ENCODE measurements at regions not wholly inside any gene's neighbourhood (a gene's known extent, or its start where the extent isn't known, plus 50 kb on each side); places are given as distances from the start of the nearest gene placed in this dataset.

DNA sequence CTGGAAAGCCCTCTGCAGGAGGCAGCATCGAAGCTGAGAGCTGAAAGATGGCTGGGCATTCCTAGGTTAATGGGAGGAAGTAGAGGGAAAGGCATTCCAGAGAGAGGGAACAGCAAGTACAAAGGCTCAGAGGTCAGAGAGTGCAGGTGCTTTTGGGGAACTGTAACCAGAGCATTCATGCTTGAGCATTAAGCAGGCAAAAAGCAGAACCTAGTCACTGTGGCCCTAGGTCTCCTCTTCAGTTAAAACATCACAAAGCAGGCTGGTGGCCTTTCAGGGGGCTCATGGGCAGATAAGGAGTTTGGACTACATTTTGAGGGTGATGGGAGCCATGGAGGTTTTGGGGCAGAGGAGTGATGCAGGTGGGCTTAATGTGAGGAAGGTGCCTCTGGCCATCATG is 169.2 kb upstream of the MYL2 start:
- H4K20me1 ChIP-seq (ENCODE audit: insufficient read depth, poor library complexity, severe bottlenecking), result no peaks in the 10 kb centered on the region
- no peak for DNase-seq (ENCODE audit: low spot score)
- H3K9me2 ChIP-seq (replicated peaks; ENCODE audit: insufficient read depth), result no peaks in the 10 kb centered on the region
- no peak overlapping the region for H2AFZ ChIP-seq
- peaks cover 11% of the 10 kb centered on the region for H3K27me3 ChIP-seq
- no peaks in the 10 kb centered on the region for H3K9me3 ChIP-seq (ENCODE audit: low read depth)
- TF ChIP-seq, protein P1, sequence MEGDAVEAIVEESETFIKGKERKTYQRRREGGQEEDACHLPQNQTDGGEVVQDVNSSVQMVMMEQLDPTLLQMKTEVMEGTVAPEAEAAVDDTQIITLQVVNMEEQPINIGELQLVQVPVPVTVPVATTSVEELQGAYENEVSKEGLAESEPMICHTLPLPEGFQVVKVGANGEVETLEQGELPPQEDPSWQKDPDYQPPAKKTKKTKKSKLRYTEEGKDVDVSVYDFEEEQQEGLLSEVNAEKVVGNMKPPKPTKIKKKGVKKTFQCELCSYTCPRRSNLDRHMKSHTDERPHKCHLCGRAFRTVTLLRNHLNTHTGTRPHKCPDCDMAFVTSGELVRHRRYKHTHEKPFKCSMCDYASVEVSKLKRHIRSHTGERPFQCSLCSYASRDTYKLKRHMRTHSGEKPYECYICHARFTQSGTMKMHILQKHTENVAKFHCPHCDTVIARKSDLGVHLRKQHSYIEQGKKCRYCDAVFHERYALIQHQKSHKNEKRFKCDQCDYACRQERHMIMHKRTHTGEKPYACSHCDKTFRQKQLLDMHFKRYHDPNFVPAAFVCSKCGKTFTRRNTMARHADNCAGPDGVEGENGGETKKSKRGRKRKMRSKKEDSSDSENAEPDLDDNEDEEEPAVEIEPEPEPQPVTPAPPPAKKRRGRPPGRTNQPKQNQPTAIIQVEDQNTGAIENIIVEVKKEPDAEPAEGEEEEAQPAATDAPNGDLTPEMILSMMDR (IDR thresholded peaks at IDR 0.05; ENCODE audit: poor library complexity), result no peak
- no peak for TF ChIP-seq EZH2phosphoT487 (IDR thresholded peaks at IDR 0.05; ENCODE audit: low read depth, severe bottlenecking, unreplicated experiment)
- no peak for TF ChIP-seq EZH2 (IDR thresholded peaks at IDR 0.05; ENCODE audit: borderline replicate concordance)
- no peak overlapping the region for H3K27ac ChIP-seq
- no peaks in the 10 kb centered on the region for H3K4me1 ChIP-seq (ENCODE audit: insufficient read depth)
- no peak overlapping the region for H3K4me2 ChIP-seq
- WGBS (ENCODE audit: low lambda C conversion rate, missing lambda C conversion rate), result 82% methylated on average over 1 of the region's 1 CpG
- no peaks in the 10 kb centered on the region for H3K36me3 ChIP-seq (replicated peaks; ENCODE audit: insufficient read depth, low read depth)
- no peaks in the 10 kb centered on the region for H3K79me2 ChIP-seq
- no peak overlapping the region for H3K4me3 ChIP-seq

DNA sequence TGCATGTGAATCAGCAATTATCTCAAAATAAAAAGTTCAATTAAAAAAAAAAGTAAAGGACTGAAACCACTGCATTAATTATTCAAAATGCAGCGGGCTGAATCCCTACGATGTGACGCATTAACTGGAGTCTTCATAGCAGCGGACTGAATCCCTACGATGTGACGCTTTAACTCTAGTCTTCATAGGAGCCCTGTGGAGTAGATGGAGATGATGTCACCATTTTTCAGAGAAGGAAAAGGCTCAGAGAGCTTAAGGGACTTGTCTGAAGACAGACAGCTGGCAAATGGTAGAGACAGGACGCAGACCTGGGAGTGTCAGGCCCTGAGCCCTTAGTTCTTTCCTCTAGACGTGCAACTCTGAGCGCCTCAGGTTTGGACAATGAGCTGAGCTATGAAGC is 168.0 kb upstream of the MYL2 start:
- no peaks in the 10 kb centered on the region for H3K9me3 ChIP-seq (ENCODE audit: low read depth)
- WGBS (ENCODE audit: low lambda C conversion rate, missing lambda C conversion rate), result 84% methylated on average over 9 of the region's 9 CpGs
- TF ChIP-seq EZH2 (IDR thresholded peaks at IDR 0.05; ENCODE audit: borderline replicate concordance) (no peak), EZH2phosphoT487 (IDR thresholded peaks at IDR 0.05; ENCODE audit: low read depth, severe bottlenecking, unreplicated experiment) (no peak)
- TF ChIP-seq, protein P1 (IDR thresholded peaks at IDR 0.05; ENCODE audit: poor library complexity), result no peak
- no peak for DNase-seq (ENCODE audit: low spot score)
- no peaks in the 10 kb centered on the region for H3K4me1 ChIP-seq (ENCODE audit: insufficient read depth)
- H3K27me3 ChIP-seq, result peaks cover 1% of the 10 kb centered on the region
- H3K4me3 ChIP-seq, result no peak overlapping the region
- no peaks in the 10 kb centered on the region for H3K36me3 ChIP-seq (replicated peaks; ENCODE audit: insufficient read depth, low read depth)
- no peaks in the 10 kb centered on the region for H3K79me2 ChIP-seq
- no peaks in the 10 kb centered on the region for H3K9me2 ChIP-seq (replicated peaks; ENCODE audit: insufficient read depth)
- no peak overlapping the region for H3K27ac ChIP-seq
- H4K20me1 ChIP-seq (ENCODE audit: insufficient read depth, poor library complexity, severe bottlenecking), result no peaks in the 10 kb centered on the region
- no peak overlapping the region for H2AFZ ChIP-seq
- H3K4me2 ChIP-seq, result no peak overlapping the region

DNA sequence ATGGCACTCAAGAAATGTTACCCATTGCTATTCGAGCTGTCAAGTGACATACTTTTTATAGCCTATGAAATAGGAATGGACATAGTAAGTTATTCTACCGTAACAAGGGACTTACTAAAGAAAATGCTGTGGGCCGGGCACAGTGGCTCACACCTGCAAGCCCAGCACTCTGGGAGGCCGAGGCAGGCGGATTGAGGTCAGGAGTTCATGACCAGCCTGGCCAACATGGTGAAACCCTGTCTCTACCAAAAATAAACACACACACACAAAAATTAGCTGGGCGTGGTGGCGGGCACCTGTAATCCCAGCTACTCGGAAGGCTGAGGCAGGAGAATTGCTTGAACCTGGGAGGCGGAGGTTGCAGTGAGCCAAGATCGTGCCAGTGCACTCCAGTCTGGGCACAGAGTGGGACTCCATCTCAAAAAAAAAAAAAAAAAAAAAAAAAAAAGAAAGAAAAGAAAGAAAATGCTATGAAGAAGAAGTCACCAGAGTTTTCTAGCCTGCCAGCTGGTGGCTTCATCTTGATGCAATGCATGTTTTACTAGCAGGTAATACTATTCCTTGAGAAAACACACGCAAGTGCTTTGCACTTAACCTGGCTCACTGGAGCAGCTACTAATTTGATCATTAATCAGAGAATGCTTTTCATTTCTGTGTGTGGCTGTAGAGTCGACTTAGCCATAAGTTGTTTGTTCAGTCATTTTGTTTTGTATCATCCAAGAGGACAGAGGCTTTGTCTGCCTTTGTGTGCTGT is 166.7 kb upstream of the MYL2 start:
- no peak for DNase-seq (ENCODE audit: low spot score)
- Histone ChIP-seq H4K20me1 (ENCODE audit: insufficient read depth, poor library complexity, severe bottlenecking) (no peaks in the 10 kb centered on the region), H3K4me3 (no peak overlapping the region), H3K4me1 (ENCODE audit: insufficient read depth) (no peaks in the 10 kb centered on the region), H3K4me2 (no peak overlapping the region), H3K79me2 (no peaks in the 10 kb centered on the region), H3K36me3 (replicated peaks; ENCODE audit: insufficient read depth, low read depth) (no peaks in the 10 kb centered on the region), H3K9me2 (replicated peaks; ENCODE audit: insufficient read depth) (no peaks in the 10 kb centered on the region), H2AFZ (no peak overlapping the region), H3K27me3 (peaks cover 5% of the 10 kb centered on the region), H3K9me3 (ENCODE audit: low read depth) (no peaks in the 10 kb centered on the region), H3K27ac (no peak overlapping the region)
- WGBS (ENCODE audit: low lambda C conversion rate, missing lambda C conversion rate), result 82% methylated on average over 12 of the region's 12 CpGs
- TF ChIP-seq EZH2 (IDR thresholded peaks at IDR 0.05; ENCODE audit: borderline replicate concordance), result no peak
- TF ChIP-seq EZH2phosphoT487 (IDR thresholded peaks at IDR 0.05; ENCODE audit: low read depth, severe bottlenecking, unreplicated experiment), result no peak
- TF ChIP-seq, protein P1 (IDR thresholded peaks at IDR 0.05; ENCODE audit: poor library complexity), result no peak

Measured in hepatocyte (in vitro differentiated cells).